ENCODE measurements at regions not wholly inside any gene's neighbourhood (a gene's known extent, or its start where the extent isn't known, plus 50 kb on each side); places are given as distances from the start of the nearest gene placed in this dataset.
"Not testable (repeated sequence)": the region's sequence is repeated elsewhere in the genome, so short reads cannot be mapped to it uniquely, and the experiment has no call there.

DNA sequence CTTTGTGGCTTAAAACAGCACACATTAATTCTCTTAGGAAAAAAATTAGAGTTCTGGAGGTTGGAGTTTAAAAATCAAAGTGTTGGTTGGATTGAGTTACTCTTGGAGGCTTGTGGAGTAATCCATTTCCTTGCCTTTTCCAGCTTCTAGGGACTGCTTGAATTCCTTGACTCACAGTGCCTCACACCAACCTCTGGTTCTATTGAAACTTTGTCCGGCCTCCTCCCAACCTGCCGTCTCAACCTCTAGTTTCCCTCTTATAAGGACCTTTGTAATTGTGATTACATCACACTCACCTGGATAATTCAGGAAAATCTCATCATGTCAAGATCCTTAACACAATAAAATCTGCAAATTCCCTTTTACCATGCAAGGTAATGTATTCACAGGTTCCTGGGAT lies 764.2 kb upstream of the CDH18 start:
- TF ChIP-seq CTCF, POLR2AphosphoS5, POLR2A (IDR thresholded peaks at IDR 0.05): not testable (repeated sequence)
